Tibial artery (tissue), 4 donors: ENCODE measurements at regions not wholly inside any gene's neighbourhood (a gene's known extent, or its start where the extent isn't known, plus 50 kb on each side); places are given as distances from the start of the nearest gene placed in this dataset.

Experiments used
- DNase-seq, 2 donors: peaks; one replicate each; pipeline ENCODE4 v3.0.0-alpha.2; 2019
- H3K27ac ChIP-seq, 2 donors: fragments of 200-600 bp; sonication (generic) in 1 of 2; 1 replicate in 1 of 2; 2 replicates in 1 of 2; pipeline ENCODE4 v1.5.1; 2018 to 2019; ENCODE audit warnings: mild to moderate bottlenecking in 1 of 2
- H3K27me3 ChIP-seq, 2 donors: fragments of 200-600 bp; sonication (generic) in 1 of 2; one replicate each; pipeline versions ENCODE4 v1.5.1 to v1.6.0; 2016 to 2019
- H3K36me3 ChIP-seq, 3 donors: fragments of 200-600 bp; sonication (generic) in 2 of 3; one replicate each; pipeline ENCODE4 v1.5.1; 2016 to 2019; ENCODE audit warnings: mild to moderate bottlenecking in 2 of 3
- H3K4me1 ChIP-seq, 4 donors: fragments of 200-600 bp; sonication (generic) in 2 of 4; 1 replicate in 3 of 4; 2 replicates in 1 of 4; pipeline ENCODE4 v1.5.1; 2016 to 2019
- H3K4me3 ChIP-seq, 2 donors: fragments of 200-600 bp; sonication (generic) in 1 of 2; 1 replicate in 1 of 2; 2 replicates in 1 of 2; pipeline ENCODE4 v1.5.1; 2018 to 2019; ENCODE audit warnings: mild to moderate bottlenecking in 2 of 2
- H3K9me3 ChIP-seq, 3 donors: fragments of 200-600 bp; sonication (generic) in 1 of 3; one replicate each; pipeline ENCODE4 v1.5.1; 2016 to 2019
- intact Hi-C: fragments of 100-400 bp; cut with DNase I; formaldehyde crosslinking; loops from one replicate; pipeline ENCODE4 v1.15.0; 2023; ENCODE audit warnings: low total_unique reads
- TF ChIP-seq, protein P1 (sequence below), 2 experiments: fragments of 200-600 bp in 1 of 2; fragments of 450-650 bp in 1 of 2; IDR thresholded peaks; one replicate each; pipeline ENCODE4 v1.5.1; 2017 to 2019; ENCODE audit warnings: antibody characterized with exemption in 2 of 2, mild to moderate bottlenecking in 1 of 2, moderate library complexity in 1 of 2

DNA sequence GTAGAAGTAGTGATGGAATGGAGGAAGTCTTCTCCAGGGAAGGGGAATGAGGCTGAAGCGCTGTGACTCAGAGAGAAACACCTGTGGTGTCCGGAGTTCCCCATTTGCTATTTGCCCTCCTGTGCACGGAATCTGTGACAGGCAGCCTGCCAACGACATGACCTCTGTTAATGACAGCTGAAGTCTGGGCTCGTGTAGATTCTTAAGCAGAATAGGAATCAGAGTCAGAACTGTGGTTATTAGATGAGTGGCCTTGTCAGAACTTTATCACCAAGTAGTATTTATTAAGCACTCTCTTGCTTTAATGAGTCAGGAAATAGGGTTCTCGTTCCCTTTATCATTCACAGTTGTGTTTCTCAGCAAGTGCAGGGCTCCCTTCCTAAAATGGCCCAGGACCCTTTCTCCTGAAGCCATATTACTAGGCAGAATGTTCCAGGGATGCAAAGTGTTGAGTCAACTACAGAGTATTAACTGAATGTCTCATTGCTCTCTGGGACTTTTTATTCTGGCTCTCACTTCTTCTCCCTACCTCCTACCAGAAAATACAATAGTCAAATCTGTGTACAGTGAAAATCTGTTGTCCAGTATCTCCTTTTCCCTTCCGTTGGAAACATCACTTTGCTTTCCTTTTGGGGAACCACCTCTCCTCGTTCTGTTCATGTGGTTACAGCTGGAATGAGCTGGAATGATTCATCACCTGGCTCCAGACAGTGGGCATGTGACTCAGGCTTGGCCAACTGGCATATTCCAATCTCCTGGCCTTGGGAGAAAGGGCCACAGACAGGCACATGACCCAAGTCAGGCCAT is 77.8 kb upstream of the MAX start:
- peaks cover 0 to 8% (median 0%) of the 10 kb centered on the region in 4 donors for H3K4me1 ChIP-seq
- H3K27ac ChIP-seq: no peak overlapping the region
- TF ChIP-seq, protein P1, sequence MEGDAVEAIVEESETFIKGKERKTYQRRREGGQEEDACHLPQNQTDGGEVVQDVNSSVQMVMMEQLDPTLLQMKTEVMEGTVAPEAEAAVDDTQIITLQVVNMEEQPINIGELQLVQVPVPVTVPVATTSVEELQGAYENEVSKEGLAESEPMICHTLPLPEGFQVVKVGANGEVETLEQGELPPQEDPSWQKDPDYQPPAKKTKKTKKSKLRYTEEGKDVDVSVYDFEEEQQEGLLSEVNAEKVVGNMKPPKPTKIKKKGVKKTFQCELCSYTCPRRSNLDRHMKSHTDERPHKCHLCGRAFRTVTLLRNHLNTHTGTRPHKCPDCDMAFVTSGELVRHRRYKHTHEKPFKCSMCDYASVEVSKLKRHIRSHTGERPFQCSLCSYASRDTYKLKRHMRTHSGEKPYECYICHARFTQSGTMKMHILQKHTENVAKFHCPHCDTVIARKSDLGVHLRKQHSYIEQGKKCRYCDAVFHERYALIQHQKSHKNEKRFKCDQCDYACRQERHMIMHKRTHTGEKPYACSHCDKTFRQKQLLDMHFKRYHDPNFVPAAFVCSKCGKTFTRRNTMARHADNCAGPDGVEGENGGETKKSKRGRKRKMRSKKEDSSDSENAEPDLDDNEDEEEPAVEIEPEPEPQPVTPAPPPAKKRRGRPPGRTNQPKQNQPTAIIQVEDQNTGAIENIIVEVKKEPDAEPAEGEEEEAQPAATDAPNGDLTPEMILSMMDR (IDR thresholded peaks at IDR 0.05): no peak
- peaks cover 0 to 9% of the 10 kb centered on the region in 2 donors for H3K27me3 ChIP-seq
- DNase-seq: peak; percentile 70 to 84
- H3K4me3 ChIP-seq: no peak overlapping the region
- no peaks in the 10 kb centered on the region for H3K36me3 ChIP-seq
- intact Hi-C loops: no loop called here
- peaks cover 0 to 12% (median 0%) of the 10 kb centered on the region in 3 donors for H3K9me3 ChIP-seq

DNA sequence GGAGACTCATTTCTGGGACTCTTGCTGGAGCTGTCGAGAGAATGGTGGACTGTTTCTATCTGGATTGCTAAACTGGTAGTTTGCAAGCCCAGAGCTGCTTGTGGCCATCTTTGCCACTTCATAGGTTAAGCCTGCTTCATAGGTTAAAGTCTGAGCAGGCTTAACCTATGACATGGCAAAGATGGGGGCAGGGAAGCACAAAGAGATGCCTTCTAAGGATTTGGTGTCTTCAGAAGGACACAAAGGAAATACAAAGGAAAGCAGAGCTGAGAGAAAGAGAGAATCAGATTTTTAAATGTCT is 78.4 kb upstream of the MAX start:
- TF ChIP-seq, protein P1 (IDR thresholded peaks at IDR 0.05): no peak
- H3K4me1 ChIP-seq: peaks cover 0 to 8% (median 0%) of the 10 kb centered on the region in 4 donors
- H3K4me3 ChIP-seq: no peak overlapping the region
- H3K9me3 ChIP-seq: peaks cover 0 to 12% (median 0%) of the 10 kb centered on the region in 3 donors
- intact Hi-C loops: no loop called here
- peaks cover 0 to 6% of the 10 kb centered on the region in 2 donors for H3K27me3 ChIP-seq
- H3K36me3 ChIP-seq: no peaks in the 10 kb centered on the region
- no peak for DNase-seq
- H3K27ac ChIP-seq: no peak overlapping the region

DNA sequence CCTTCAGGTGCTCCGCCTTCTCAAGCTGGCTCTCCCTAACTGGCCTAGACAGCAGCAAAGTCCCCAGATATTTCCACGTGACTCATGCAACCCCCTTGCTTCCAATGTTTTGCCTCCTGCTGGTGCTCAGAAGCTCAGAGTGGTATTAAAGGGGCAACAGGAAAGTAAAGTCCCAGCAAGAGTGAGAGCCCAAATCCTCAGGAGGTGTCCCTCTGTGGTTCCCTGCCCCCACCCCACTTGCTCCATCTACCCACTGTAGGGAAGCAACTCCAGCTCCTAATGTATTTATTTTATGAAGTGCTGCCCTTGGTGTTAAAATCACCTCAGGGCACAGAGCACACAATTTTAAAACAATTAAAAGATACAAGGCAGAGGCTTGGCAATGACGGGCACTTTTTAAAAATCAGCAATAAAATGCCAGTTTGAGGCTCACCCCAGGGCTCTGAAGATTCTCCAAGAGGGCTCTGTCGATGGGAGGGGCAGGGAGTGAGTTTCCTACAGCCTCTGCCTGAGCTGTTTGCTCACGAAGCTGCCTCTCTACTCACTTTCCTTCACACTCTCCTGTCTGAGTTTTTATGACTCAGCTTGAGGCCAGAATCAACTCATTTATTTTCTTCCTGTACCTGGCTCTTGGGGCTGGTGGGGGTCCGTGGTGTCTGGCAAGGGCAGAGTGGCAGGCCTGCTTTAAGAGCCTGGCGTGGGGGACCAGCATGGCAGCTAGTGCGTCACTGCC is 81.9 kb upstream of the MAX start:
- H3K4me3 ChIP-seq: no peak overlapping the region
- H3K4me1 ChIP-seq: peaks cover 0 to 8% (median 0%) of the 10 kb centered on the region in 4 donors
- H3K36me3 ChIP-seq: no peaks in the 10 kb centered on the region
- intact Hi-C loops: no loop called here
- TF ChIP-seq, protein P1 (IDR thresholded peaks at IDR 0.05): no peak
- H3K27ac ChIP-seq: no peak overlapping the region
- H3K27me3 ChIP-seq: peaks cover 0 to 12% of the 10 kb centered on the region in 2 donors
- peaks cover 0 to 12% (median 0%) of the 10 kb centered on the region in 3 donors for H3K9me3 ChIP-seq
- DNase-seq: no peak

DNA sequence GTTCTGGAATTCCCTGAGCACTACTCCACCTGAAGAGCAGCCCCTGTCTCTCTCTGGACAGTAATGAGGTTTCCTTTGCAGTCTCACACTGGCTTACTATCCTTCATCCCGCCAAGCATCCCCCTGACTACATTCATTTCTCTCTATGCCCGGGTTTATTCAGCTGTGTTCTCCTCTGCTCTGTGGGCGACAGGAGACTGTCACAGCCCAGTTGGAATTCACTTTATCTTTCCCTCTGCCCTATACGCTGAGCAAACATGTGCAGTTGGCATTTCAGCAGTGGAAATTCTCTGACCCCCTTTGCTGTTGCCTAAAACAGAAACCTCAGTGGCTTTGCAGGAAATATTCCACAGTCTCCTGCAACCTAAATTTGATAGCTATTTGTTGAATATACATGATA is 83.5 kb upstream of the MAX start:
- intact Hi-C loops: no loop called here
- TF ChIP-seq, protein P1 (IDR thresholded peaks at IDR 0.05): no peak

DNA sequence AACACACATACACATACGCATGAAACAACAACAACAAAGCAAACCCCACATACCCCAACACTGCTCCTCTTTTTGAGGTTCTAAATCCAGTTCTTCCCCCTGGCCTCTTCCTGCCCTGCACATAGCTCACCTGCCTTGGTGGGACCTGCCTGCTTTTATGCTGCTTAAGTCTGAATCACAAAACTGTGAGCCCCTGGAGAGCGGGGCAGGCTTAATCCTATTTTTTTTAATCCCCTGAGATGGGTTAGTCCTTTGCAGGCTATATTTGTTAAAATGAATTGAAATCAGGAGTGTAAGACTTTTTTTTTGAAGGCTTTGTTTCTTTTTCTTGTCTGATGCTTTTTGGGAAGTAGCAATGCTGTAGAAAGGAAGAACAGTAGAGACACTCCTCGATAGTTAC is 84.6 kb upstream of the MAX start:
- TF ChIP-seq, protein P1 (IDR thresholded peaks at IDR 0.05): no peak
- no peak for DNase-seq
- peaks cover 0 to 16% of the 10 kb centered on the region in 2 donors for H3K27me3 ChIP-seq
- no peak overlapping the region for H3K27ac ChIP-seq
- no peaks in the 10 kb centered on the region for H3K36me3 ChIP-seq
- peaks cover 0 to 6% (median 0%) of the 10 kb centered on the region in 3 donors for H3K9me3 ChIP-seq
- intact Hi-C loops: no loop called here
- no peaks in the 10 kb centered on the region for H3K4me1 ChIP-seq
- H3K4me3 ChIP-seq: no peak overlapping the region

More for the DNA sequence above, 83.5 kb upstream of the MAX start:
- Histone ChIP-seq H3K4me3 (no peak overlapping the region), H3K27me3 (peaks cover 0 to 16% of the 10 kb centered on the region in 2 donors), H3K36me3 (no peaks in the 10 kb centered on the region), H3K9me3 (peaks cover 0 to 12% (median 0%) of the 10 kb centered on the region in 3 donors), H3K27ac (no peak overlapping the region), H3K4me1 (no peaks in the 10 kb centered on the region)
- no peak for DNase-seq
